DLD1 (cell line): ENCODE measurements at regions not wholly inside any gene's neighbourhood (a gene's known extent, or its start where the extent isn't known, plus 50 kb on each side); places are given as distances from the start of the nearest gene placed in this dataset.

ENCODE experiments used
- in situ Hi-C: cut with HindIII; loops from 2 replicates; pipeline ENCODE4 v1.10.0; 2017; ENCODE audit warnings: low sequenced_read_pairs

DNA sequence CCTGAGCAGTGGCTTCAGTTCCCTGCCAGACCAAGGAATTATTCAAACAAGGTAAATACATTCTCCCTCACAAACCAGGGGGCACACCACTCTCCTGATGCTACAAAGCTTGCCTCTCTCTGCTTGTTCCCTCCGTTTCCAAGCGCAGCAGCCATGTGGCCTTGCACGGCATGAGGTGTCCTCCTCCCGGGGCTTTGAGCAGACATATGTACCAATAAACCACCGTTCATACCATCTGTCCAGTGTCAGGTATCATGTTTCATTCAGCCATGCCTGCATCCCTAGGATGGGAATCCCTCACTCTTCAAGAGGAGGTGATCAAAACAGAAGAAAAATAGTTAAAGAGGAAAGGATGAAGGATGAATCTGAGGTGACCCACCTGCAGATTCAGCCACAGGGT, 282.7 kb downstream of the ENC1 start:
- in situ Hi-C loops = no loop called here

DNA sequence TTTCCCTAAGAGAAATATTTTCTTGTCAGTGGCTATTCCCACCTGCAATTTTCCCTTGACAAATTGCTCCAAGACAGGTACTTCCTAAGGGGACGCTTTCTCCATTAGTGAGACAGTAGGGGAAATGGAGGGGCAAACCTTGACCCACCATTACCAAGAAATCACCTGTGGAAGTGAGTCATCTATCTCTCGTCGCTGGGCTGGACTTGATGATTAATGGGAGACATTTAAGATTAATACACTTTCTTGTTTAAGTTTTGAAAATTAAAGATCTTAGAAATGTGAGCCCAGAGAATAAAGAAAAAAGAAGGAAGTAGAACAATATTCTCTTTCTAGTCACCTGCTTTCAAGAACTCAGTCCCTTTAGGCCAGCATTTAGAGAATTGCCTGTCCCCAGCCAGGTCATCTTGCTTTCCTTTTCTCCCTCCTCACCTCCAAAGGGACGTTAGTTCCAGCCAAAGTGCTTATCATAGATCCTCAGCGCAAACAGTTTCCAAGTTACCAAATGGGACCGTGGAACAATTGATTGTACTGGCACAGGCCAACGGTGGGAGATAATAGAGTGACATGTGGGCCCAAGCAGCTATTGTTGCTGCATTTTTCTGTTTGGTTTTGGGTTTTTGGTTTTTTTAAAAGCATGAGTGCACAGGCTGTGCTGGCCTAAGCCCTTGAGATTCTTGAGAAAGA, 284.4 kb downstream of the ENC1 start:
- in situ Hi-C loops = no loop called here

DNA sequence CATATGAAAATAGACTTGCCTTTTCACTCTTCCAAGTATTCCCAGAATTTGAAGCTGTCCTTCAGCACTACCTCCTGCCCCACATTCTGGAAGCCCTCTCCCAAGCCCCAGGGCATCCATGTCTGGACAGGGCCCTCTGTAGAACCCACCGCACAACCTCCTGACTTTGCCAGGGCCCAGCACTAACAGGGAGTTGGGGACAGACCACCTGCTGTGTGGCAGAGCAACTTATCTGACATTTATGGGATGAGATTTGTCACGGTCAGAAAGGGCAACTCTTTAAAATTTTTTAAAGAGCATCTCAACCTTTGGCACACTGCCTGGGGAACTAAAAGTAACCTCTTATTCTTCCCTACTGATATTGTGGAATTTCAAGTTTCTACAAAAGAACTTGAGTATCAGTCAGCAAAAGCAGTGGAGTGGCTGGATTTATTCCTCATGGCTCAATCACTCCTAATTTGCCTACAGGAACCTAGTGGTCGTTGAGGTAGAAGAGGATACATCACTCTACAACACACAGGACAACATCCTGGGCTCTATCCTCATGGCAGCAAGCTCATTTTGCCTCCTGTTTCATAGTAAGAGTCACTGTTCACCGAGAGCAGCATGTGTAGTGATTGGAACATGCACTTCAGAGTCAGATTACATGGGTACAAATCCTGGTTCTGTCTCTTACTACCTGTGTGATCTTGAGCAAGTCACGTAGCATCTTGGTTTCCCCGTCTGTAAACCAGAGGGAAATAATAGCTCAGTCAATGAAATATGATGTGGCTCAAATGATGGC, 285.3 kb downstream of the ENC1 start:
- in situ Hi-C loops = no loop called here

DNA sequence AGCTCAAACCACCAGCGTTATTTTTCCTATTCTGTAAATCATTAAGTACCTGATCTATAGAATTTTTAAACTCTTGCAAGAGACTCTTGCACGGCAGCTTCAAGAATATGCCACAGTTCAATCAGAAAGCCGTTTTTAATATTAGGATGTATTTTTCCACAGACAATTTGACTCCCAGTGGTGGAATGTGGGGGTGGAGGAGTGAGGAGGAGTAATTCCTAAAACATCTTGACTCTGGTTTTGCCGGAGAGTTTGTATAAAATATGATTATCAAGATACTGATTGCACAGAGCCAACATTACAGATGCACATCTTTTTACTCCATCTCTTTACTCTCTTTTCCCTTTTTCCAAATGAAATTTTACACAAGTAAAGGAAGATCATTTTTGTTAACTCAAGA, 288.3 kb downstream of the ENC1 start:
- in situ Hi-C loops = no loop called here

DNA sequence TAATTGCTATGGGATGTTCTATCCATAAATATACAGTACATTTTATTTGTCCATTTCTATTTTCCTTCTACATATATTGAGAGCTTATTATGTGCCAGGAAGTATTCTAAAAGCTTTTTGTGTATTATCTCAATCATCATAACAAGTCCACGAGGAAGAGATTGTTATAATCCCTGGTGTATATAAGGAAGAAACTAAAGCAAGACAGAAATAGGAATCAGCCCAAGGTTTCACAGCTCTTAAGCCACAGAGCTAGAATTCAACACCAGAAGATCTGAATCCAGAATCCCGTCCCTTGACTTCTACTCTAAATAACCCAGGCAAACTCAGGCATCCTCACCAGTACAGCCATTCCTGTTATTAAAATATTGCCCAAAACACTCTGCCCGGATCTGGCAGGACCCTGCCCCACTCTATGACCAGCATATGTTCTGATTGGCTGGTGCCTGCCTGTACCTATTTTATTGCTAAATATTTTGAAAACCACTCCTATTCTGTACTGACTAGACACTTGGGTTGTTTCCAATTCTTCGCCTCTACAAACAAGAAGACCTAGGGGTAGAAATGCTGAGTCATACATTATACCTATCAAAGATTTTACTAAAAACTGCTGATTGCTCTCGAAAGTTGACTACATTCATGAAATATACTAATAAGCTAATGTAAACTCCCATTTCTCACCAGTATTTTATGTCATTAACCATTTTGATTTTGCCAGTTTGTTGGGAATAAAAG, 297.4 kb downstream of the ENC1 start:
- in situ Hi-C loops = no loop called here

DNA sequence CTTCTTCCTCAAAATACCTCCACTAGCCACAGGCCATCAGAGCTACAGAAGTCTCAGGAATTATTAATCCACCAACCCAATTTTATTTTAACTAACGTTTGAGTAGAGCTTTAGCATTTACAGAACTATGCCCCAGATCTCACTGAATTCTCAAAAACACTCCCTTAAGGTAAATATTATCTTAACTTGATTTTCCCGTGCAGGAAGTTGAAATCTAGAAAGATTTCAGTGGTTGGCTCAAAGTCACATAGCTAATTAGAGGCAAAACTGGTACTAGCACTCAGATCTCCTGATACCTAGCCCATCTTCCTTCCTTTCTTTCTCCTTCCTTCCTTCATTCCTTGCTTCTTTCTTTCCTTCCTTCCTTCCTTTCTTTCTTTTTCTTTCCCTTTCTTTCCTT, 298.3 kb downstream of the ENC1 start:
- in situ Hi-C loops = no loop called here

DNA sequence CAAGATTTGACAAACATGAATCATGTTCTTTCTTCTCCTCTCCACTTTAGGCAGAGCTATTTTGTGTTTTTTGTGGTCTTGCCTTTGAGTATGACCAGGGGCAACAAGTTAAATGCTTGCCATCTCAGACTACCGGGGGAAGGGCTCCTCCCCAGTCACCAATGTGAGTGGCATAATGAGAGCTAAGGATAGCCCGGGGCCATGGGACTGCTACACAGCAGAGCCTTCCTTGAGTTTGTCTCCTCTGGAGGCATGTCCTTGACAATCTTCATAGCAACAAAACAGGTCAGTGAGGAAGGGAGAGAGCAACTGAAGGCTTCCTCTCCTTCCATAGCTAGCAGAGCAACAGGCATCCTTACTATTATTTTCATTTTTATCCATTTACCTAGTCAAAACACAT, 299.3 kb downstream of the ENC1 start:
- in situ Hi-C loops = no loop called here

DNA sequence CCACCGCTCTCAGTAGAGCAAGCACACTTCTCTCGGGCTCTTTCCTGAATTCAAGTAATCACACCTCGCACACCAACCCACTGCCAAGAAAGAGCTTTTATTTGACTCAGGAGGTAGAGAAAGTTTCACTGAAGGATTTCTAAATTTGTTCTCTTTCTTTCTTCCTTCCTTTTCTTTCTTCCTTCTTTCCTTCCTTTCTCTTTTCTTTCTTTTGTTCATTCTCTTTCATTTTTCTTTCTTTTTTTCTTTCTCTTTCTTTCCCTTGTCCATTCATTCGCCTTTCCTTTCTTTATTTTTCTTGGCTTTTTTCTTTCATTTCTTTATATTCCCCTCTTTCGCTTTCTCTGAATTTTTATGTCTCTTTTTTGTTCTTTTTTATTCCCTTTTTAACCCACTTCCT, 300.1 kb downstream of the ENC1 start:
- in situ Hi-C loops = no loop called here

DNA sequence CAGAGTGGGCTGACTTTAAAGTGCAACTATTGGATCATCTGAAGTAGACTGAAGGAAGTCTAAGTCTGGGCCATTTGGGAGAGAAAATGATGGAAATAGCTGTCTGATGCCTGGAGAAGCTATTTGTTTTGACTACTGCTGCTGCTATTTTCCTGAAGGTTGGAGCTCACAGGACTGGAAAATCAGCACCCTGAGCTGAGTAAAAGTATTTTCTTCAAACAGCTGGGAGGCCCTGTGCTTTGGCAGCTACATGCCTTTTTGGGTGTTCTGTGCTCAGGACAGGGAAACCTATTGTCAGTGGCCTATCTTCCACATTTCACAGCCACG, 302.6 kb downstream of the ENC1 start:
- in situ Hi-C loops = no loop called here

DNA sequence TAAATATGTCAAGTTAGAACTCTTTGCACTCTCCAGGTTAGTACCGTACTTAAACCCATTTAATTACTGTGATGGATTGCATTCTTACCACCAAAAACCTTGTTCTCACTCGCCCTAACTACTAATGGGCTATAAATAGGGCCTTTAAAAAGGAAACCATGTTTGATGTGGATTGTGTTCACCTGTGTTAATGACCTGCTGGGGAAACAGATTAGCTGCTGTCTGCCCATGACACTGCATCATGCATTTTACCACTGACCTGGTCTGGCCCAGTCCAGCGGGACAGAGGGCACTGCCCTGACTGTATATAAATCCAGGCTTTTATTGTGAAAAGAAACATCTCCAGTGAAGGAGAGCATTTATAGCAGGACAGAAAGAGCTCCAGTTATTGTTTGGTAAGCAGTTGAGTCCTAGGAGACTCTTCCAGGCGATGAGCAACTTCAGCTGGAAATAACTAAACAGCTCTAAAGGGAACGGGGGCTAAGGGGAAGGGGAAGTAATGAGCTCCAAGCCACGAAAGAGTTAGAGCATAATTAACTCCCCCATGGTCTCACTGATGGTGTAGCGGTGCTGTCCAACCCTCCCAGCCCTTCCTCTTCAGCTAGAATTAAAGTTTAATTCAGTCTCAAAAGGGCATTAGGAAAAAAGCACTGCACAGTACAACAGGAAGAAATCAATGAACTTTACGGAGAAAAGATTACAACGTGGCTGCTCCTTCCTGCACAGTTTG, 303.1 kb downstream of the ENC1 start:
- in situ Hi-C loops = no loop called here

DNA sequence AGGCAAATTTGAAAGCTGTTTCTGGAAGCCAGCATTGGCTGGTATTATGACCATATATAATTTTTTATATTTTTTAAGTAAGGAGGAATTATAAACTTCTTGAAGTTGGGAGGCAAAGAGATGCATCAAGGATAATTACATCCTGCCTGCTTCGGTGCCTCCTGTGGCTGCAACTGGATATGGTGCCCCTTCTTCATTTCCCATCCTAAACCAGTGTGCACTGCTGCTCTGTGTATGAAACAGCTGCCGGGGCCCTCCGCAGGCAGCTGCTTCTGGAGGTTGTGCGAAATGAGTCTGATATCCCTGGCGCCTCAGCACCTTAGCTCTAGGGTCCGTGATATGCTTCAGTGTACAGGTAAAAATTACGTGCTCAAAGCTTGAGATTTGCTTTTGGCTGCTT, 304.2 kb downstream of the ENC1 start:
- in situ Hi-C loops = no loop called here

DNA sequence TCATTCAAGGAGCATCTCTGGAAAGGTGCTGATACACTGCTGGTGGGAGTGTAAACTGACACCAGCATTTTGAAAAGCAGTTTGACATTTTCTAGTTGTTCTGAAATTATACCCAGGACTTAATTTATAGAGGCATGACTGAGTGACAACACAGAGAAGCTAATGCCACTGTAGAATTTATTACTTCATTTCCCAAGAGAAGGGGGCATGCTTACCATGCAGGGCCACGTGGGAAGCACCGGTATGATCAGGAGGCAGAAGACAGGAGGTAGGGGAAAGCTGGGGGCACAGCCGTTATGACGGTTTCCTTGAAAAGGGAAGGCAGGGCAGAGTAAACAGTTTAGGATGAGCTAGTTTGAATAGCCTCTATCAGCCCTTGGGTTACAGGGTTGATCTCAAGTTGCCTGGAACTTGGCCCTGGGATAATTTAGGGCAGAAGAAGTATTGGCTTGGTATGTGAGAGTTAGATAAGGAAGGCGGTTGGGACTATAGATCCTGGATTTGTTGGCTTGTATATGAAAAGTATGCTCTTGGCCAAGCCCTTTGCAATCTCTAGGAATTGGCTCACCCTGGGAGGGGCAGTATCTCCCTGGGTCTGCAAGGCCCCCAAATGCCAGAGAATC, 305.7 kb downstream of the ENC1 start:
- in situ Hi-C loops = no loop called here

DNA sequence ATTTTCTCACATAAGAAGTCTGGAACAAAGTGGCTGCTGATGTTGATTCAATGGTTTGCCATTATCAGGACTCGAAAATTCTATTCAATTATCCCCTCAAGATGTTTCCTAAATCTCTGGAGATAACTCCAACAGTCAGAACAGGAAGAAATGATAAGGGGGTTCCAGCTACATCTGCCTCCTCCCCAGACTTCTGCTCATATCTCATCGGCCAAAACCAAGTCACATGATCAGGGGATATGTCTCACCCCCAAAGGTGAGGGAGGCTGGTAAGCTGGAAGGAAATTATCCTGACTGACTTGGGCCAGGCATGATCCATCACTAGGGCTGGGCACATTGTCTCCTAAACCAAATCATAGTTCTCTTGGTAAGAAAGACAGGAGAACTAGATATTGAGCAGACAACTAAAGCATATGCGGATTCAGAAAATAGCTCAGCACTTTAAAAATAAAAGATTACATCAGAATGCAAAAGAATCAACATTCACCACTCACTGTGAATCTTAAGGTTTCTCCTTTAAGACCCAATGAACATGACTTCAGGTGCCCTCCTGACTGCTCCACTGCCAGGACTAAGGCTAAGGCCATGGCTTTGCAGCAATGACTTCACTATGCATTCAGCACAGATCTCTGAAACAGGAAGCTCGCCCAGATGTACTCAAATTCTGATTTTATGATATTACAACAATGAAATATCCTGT, 306.3 kb downstream of the ENC1 start:
- in situ Hi-C loops = no loop called here

DNA sequence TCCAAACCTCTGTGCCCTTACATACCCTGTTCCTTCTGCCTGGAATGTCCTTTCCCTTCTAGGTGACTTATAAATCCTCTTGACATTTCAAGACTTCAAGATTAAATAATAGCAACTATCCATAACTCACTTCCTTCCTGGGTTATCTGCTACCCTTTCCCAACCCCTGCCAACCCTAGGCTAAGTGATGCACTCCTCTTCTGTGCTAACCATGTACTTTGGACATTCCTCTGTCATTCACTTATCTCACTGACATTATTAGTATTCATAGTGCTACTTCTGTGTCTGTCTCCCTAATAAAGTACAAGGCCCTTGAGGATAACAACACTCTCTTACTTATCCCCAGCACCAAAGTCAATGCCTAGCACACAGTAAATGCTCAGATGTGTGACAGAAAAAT, 307.1 kb downstream of the ENC1 start:
- in situ Hi-C loops = no loop called here

DNA sequence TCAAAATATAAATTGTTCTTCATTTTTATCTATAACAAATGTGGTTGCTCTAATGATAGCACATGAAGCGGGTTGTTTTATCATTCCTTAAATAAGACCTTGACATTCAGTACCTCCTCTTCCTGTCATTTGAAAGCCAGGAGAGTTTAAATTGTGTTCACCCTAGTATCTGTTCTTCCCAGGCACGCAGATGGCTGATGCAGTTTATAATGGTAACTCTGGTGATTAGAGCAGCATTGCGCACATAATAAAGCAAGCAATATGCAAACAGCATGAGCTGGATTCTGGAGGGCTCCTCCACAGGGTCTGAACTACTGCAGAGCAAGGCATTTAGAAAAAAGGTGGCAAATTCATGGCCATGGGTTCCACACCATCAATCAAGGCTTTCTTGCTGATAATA, 307.8 kb downstream of the ENC1 start:
- in situ Hi-C loops = no loop called here

DNA sequence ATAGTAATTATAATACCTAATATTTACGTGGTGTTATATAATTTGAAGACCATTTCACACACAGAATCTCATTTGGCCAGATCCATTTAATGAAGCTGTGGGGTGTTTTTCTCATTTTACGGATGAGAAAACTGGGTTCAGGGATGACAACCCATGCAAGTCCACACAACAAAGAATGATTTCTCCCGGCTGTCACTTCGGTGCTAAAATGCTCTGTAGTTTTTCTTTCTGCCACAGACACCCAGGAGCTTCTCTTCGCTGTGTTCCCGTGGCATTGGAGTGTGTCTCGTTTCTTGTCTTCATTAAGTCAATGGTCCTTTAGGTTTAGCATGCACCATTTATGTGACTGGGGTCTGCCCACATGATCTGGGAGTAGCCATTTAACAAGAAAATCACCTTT, 308.5 kb downstream of the ENC1 start:
- in situ Hi-C loops = no loop called here

DNA sequence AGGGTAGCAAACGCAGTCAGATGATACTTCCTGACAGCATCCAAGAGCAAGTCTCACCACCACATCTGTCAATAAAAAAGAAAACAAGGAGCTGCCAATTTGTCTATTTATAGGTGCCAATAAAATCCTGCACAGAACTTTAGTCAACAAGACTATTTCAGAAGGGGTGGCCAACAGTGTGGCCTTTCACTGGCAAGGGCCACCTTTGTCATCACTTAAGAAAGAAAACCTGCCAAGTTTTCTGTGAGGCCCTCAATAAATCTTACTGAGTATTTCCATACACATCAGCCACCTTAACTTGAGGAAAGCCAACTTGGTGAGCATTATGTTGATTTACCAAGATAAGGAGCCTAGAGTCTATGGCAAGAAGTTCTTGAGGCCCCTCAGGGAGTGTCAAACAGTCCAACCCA, 312.3 kb downstream of the ENC1 start:
- in situ Hi-C loops = no loop called here

DNA sequence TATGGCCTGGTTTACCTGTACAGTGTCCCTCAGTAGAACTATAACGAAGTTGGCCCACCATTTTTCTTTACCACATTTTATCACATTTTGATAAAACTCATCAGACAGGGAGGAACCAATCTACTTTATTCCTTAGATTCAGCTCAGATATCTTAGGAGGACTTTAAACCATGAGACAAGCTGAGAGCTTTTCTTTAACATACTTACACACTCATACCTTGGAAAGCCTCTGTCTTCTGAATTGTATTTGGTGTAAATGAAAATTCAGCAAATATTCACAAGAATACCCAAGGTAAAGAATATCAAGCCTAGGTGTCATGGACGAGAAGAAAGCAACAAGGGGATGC, 313.2 kb downstream of the ENC1 start:
- in situ Hi-C loops = no loop called here

DNA sequence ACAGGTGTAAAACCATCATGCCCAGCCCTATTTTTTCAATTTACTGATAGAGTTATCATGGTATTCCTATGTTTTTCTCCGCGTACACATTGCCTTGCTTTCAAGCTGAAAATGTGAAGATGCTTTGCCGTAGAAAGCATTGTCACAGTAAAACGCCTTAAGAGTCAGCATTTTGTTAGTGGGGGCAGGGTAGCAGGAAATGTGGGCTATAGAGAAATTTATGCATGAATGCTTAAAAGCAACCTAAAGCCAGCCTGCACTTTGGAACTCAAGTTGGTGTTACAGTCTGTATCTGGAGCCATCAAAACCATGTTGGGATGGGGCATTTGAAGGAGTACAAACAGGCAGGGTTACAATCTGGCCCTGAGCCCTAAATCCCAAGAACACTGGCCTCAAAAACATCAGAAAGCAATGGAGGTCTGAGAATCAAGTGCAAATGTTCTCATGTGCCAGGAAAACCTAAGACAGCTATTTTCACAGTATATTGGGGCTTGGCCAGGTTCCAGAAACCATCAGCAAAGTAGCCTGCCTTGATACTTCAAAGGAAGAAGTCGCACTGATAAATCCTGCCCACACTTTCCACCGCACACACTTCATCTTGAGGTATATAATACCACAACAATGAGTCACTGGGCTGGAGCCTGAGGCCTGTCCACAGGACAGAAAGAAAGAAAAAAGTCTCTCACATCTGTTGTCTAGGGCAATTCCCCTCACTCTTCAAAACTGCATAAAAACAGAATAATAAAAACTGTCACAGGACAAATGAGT, 313.8 kb downstream of the ENC1 start:
- in situ Hi-C loops = no loop called here

DNA sequence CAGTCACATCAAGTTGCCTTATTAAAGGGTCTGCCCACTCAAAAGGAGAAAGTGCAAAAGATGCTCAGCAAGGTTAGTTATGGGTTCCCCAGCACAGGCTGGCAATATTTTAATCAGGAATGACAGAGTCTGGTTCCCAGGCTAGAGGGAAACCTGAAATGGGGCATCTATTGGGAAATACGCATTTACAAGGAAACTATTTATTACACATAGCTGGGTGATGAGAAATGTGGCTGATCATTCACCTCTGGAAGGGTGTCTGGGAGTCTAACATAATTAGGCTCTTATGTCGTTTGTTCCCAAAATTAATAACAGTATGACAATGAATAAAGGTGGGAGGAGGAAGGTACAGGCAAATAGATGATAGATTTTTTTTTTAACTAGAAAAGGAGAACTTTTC, 314.7 kb downstream of the ENC1 start:
- in situ Hi-C loops = no loop called here
